ENCODE measurements at regions not wholly inside any gene's neighbourhood (a gene's known extent, or its start where the extent isn't known, plus 50 kb on each side); places are given as distances from the start of the nearest gene placed in this dataset.

DNA sequence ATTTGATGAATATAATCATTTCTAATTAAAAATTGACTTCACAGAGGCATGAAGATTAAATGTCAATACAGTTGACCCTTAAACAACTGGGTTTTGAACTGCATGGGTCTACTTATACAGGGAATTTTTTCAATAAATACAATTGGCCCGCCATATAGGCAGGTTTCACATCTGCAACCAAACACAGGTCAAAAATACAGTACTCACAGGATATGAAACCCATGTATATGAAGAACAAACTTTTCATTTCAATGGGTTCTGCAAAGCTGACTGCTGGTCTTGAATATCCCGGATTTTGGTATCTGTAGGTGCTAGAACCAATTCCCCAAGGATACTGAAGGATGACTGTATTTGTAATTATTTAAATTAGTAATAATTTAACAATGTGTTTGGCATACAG, 555.6 kb downstream of the EPHA4 start:
- no peaks in the 10 kb centered on the region for H3K36me3 ChIP-seq (replicated peaks)
- no peak overlapping the region for H3K27ac ChIP-seq
- in situ Hi-C loops (cut with HindIII; ENCODE audit: low pct_ligation_motif_present, low sequenced_read_pairs): no loop called here
- no peak for DNase-seq
- H3K27me3 ChIP-seq (replicated peaks): no peaks in the 10 kb centered on the region
- TF ChIP-seq, protein P1, sequence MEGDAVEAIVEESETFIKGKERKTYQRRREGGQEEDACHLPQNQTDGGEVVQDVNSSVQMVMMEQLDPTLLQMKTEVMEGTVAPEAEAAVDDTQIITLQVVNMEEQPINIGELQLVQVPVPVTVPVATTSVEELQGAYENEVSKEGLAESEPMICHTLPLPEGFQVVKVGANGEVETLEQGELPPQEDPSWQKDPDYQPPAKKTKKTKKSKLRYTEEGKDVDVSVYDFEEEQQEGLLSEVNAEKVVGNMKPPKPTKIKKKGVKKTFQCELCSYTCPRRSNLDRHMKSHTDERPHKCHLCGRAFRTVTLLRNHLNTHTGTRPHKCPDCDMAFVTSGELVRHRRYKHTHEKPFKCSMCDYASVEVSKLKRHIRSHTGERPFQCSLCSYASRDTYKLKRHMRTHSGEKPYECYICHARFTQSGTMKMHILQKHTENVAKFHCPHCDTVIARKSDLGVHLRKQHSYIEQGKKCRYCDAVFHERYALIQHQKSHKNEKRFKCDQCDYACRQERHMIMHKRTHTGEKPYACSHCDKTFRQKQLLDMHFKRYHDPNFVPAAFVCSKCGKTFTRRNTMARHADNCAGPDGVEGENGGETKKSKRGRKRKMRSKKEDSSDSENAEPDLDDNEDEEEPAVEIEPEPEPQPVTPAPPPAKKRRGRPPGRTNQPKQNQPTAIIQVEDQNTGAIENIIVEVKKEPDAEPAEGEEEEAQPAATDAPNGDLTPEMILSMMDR (IDR thresholded peaks at IDR 0.05; ENCODE audit: low read depth, low read length, missing control alignments): no peak
- H3K4me3 ChIP-seq (ENCODE audit: low read depth, low read length): no peak overlapping the region

DNA sequence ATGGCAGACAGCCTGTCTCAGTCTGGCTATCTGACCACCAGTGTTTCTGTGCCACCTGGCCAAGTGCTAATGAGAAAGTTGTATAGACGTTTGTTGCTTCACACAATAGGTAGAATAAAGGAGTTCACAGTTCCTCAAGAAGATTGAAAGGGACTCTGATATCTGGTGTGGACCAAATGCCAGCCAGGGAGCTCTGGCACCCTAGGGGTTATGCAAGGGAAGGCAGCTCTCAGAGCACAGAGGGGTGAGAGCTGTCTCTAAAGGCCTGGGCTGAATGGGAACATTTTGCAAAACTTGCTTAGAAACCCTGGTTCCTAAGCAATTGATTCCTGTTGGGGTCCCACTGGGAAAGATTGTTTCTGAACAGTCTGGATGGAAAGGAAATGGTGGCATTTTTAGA, 553.8 kb downstream of the EPHA4 start:
- in situ Hi-C loops (cut with HindIII; ENCODE audit: low pct_ligation_motif_present, low sequenced_read_pairs): no loop called here
- Histone ChIP-seq H3K36me3 (replicated peaks) (no peaks in the 10 kb centered on the region), H3K27ac (no peak overlapping the region), H3K4me3 (ENCODE audit: low read depth, low read length) (no peak overlapping the region), H3K27me3 (replicated peaks) (no peaks in the 10 kb centered on the region)
- DNase-seq: no peak
- TF ChIP-seq, protein P1 (IDR thresholded peaks at IDR 0.05; ENCODE audit: low read depth, low read length, missing control alignments): no peak

DNA sequence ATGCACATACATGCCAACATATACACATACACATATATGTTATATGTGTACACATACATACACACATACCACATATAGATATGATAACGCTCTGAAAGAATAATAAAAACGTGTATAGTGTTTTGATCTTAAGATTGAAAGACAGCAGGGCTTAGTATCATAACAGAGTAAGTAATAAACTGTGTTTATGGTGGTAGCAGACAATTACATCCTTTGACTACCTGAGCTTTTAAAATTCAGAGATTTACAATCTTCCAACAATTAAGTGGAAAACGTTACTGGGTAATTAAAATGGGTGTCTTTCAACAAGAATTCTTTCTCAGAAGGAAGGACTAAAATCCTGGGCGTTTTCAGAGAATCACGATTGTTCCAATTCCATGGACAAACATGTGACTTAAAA, 552.4 kb downstream of the EPHA4 start:
- H3K36me3 ChIP-seq (replicated peaks): no peaks in the 10 kb centered on the region
- no peak overlapping the region for H3K27ac ChIP-seq
- DNase-seq: no peak
- TF ChIP-seq, protein P1 (IDR thresholded peaks at IDR 0.05; ENCODE audit: low read depth, low read length, missing control alignments): no peak
- H3K4me3 ChIP-seq (ENCODE audit: low read depth, low read length): no peak overlapping the region
- in situ Hi-C loops (cut with HindIII; ENCODE audit: low pct_ligation_motif_present, low sequenced_read_pairs): no loop called here
- H3K27me3 ChIP-seq (replicated peaks): no peaks in the 10 kb centered on the region

DNA sequence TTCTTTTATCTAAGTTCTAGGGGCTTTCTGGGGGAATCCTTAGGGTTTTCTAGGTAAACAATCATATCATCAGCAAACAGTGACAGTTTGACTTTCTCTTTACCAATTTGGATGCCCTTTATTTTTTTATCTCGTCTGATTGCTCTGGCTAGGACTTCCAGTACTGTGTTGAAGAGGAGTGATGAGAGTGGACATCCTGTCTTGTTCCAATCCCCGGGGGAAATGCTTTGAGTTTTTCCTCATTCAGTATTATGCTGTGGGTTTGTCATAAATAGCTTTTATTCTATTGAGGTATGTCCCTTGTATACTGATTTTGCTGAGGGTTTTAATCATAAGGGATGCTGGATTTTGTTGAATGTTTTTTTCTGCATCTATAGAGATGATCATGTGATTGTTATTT, 549.5 kb downstream of the EPHA4 start:
- TF ChIP-seq, protein P1 (IDR thresholded peaks at IDR 0.05; ENCODE audit: low read depth, low read length, missing control alignments): no peak
- no peak for DNase-seq
- no peaks in the 10 kb centered on the region for H3K27me3 ChIP-seq (replicated peaks)
- H3K27ac ChIP-seq: no peak overlapping the region
- H3K4me3 ChIP-seq (ENCODE audit: low read depth, low read length): no peak overlapping the region
- in situ Hi-C loops (cut with HindIII; ENCODE audit: low pct_ligation_motif_present, low sequenced_read_pairs): no loop called here
- H3K36me3 ChIP-seq (replicated peaks): no peaks in the 10 kb centered on the region

DNA sequence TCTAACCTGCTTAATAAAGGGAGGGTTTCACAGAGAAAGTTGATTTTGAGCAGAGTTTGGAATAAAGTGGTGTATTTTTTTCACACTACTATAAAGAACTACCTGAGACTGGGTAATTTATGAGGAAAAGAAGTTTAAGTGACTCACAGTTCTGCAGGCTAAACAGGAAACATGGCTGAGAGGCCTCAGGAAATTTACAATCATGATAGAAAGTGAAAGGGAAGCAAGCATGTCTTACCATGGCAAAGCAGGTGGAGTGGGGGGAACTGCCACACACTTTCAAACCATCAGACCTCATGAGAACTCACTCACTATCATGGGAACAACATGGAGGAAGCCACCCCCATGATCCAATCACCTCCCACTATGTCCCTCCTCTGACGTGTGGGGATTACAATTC, 546.7 kb downstream of the EPHA4 start:
- no peak overlapping the region for H3K4me3 ChIP-seq (ENCODE audit: low read depth, low read length)
- in situ Hi-C loops (cut with HindIII; ENCODE audit: low pct_ligation_motif_present, low sequenced_read_pairs): no loop called here

More for the DNA sequence above, 546.7 kb downstream of the EPHA4 start:
- no peak overlapping the region for H3K27ac ChIP-seq
- H3K27me3 ChIP-seq (replicated peaks): no peaks in the 10 kb centered on the region
- TF ChIP-seq, protein P1 (IDR thresholded peaks at IDR 0.05; ENCODE audit: low read depth, low read length, missing control alignments): no peak
- no peaks in the 10 kb centered on the region for H3K36me3 ChIP-seq (replicated peaks)
- DNase-seq: no peak
